GM12873 (cell line): ENCODE measurements at regions not wholly inside any gene's neighbourhood (a gene's known extent, or its start where the extent isn't known, plus 50 kb on each side); places are given as distances from the start of the nearest gene placed in this dataset.

ENCODE experiments used
- CTCF ChIP-seq: IDR thresholded peaks from 2 replicates; pipeline ENCODE4 v1.5.1; 2012; ENCODE audit warnings: low read depth, mild to moderate bottlenecking, moderate library complexity, low read length, control low read depth; ENCODE audit not compliant: insufficient read depth; ENCODE audit errors: missing control alignments

- no peak for TF ChIP-seq CTCF
Observed at GRCh38 chr9:91098203-91098850, 263.4 kb downstream of the AUH start.

GRCh38 chr9:91099436-91099835 lies 262.3 kb downstream of the AUH start:
- TF ChIP-seq CTCF = no peak

GRCh38 chr9:91100878-91101450 lies 260.8 kb downstream of the AUH start:
- TF ChIP-seq CTCF = no peak

GRCh38 chr9:91101611-91102168 lies 260.0 kb downstream of the AUH start:
- TF ChIP-seq CTCF = no peak

- TF ChIP-seq CTCF = no peak
Observed at GRCh38 chr9:91102269-91102668, 259.4 kb downstream of the AUH start.

- TF ChIP-seq CTCF = no peak
Observed at GRCh38 chr9:91103931-91104330, 257.8 kb downstream of the AUH start.

- TF ChIP-seq CTCF = no peak
Observed at GRCh38 chr9:91106415-91107081, 255.2 kb downstream of the AUH start.
